ENCODE measurements at regions not wholly inside any gene's neighbourhood (a gene's known extent, or its start where the extent isn't known, plus 50 kb on each side); places are given as distances from the start of the nearest gene placed in this dataset.

- no peak for DNase-seq (ENCODE audit: low read depth)
Measured at GRCh38 chr6:6840831-6841291, 252.3 kb downstream of the LY86 start.

GRCh38 chr6:6841571-6841970, 253.1 kb downstream of the LY86 start:
- no peak for DNase-seq (ENCODE audit: low read depth)

- peak; percentile 43 for DNase-seq (ENCODE audit: low read depth)
Measured at GRCh38 chr6:6842291-6842690, 253.8 kb downstream of the LY86 start.

- peak; percentile 78 for DNase-seq (ENCODE audit: low read depth)
Measured at GRCh38 chr6:6843057-6843627, 254.6 kb downstream of the LY86 start.

- no peak for DNase-seq (ENCODE audit: low read depth)
Measured at GRCh38 chr6:6843777-6844176, 255.3 kb downstream of the LY86 start.

- DNase-seq (ENCODE audit: low read depth), result no peak
Measured at GRCh38 chr6:6844530-6844929, 256.0 kb downstream of the LY86 start.

- no peak for DNase-seq (ENCODE audit: low read depth)
Measured at GRCh38 chr6:6845603-6846002, 257.1 kb downstream of the LY86 start.

GRCh38 chr6:6847591-6847990, 259.1 kb downstream of the LY86 start:
- no peak for DNase-seq (ENCODE audit: low read depth)

GRCh38 chr6:6851059-6851948, 256.5 kb upstream of the RREB1 start:
- DNase-seq (ENCODE audit: low read depth), result peak; percentile 98

- DNase-seq (ENCODE audit: low read depth), result no peak
Measured at GRCh38 chr6:6851949-6852261, 255.9 kb upstream of the RREB1 start.

- peak; percentile 53 for DNase-seq (ENCODE audit: low read depth)
Measured at GRCh38 chr6:6856538-6857523, 250.9 kb upstream of the RREB1 start.

- DNase-seq (ENCODE audit: low read depth), result no peak
Measured at GRCh38 chr6:6857528-6857927, 250.2 kb upstream of the RREB1 start.

GRCh38 chr6:6858533-6858982, 249.2 kb upstream of the RREB1 start:
- DNase-seq (ENCODE audit: low read depth), result no peak

- DNase-seq (ENCODE audit: low read depth), result no peak
Measured at GRCh38 chr6:6859105-6859504, 248.7 kb upstream of the RREB1 start.

- DNase-seq (ENCODE audit: low read depth), result no peak
Measured at GRCh38 chr6:6859722-6860121, 248.0 kb upstream of the RREB1 start.

GRCh38 chr6:6860863-6861262, 246.9 kb upstream of the RREB1 start:
- DNase-seq (ENCODE audit: low read depth), result no peak

GRCh38 chr6:6861351-6861894, 246.3 kb upstream of the RREB1 start:
- no peak for DNase-seq (ENCODE audit: low read depth)

GRCh38 chr6:6861995-6862394, 245.8 kb upstream of the RREB1 start:
- no peak for DNase-seq (ENCODE audit: low read depth)

GRCh38 chr6:6863970-6864639, 243.7 kb upstream of the RREB1 start:
- DNase-seq (ENCODE audit: low read depth), result no peak

GRCh38 chr6:6865611-6866010, 242.2 kb upstream of the RREB1 start:
- DNase-seq (ENCODE audit: low read depth), result no peak

GRCh38 chr6:6866656-6867403, 240.9 kb upstream of the RREB1 start:
- DNase-seq (ENCODE audit: low read depth), result no peak

All from M059J (cell line).